Hepatocyte (in vitro differentiated cells): ENCODE measurements at regions not wholly inside any gene's neighbourhood (a gene's known extent, or its start where the extent isn't known, plus 50 kb on each side); places are given as distances from the start of the nearest gene placed in this dataset.

Source experiments
- DNase-seq: peaks from one replicate; pipeline ENCODE4 v3.0.0-alpha.2; 2016; ENCODE audit warnings: low spot score
- H2AFZ ChIP-seq: fragments of 200-600 bp; sonication (generic); 2 replicates; pipeline ENCODE4 v1.6.0; 2016; ENCODE audit warnings: antibody characterized with exemption, mild to moderate bottlenecking
- H3K27ac ChIP-seq: fragments of 200-600 bp; sonication (generic); 2 replicates; pipeline ENCODE4 v1.5.1; 2016; ENCODE audit warnings: mild to moderate bottlenecking
- H3K27me3 ChIP-seq: fragments of 200-600 bp; sonication (generic); 2 replicates; pipeline ENCODE4 v1.6.1; 2016
- H3K36me3 ChIP-seq: fragments of 200-600 bp; sonication (generic); replicated peaks from 2 replicates; pipeline ENCODE4 v1.5.1; 2016; ENCODE audit warnings: low read depth; ENCODE audit not compliant: insufficient read depth
- H3K4me1 ChIP-seq: fragments of 200-600 bp; sonication (generic); 2 replicates; pipeline ENCODE4 v1.5.1; 2016; ENCODE audit warnings: mild to moderate bottlenecking, moderate library complexity; ENCODE audit not compliant: insufficient read depth
- H3K4me2 ChIP-seq: fragments of 200-600 bp; sonication (generic); 2 replicates; pipeline ENCODE4 v1.6.0; 2016
- H3K4me3 ChIP-seq: fragments of 200-600 bp; sonication (generic); 2 replicates; pipeline ENCODE4 v1.5.1; 2016; ENCODE audit warnings: mild to moderate bottlenecking
- H3K79me2 ChIP-seq: fragments of 200-600 bp; sonication (generic); 2 replicates; pipeline ENCODE4 v1.6.0; 2017; ENCODE audit warnings: mild to moderate bottlenecking
- H3K9me2 ChIP-seq: fragments of 200-600 bp; sonication (generic); replicated peaks from 2 replicates; pipeline ENCODE4 v1.6.0; 2017; ENCODE audit warnings: mild to moderate bottlenecking; ENCODE audit not compliant: insufficient read depth
- H3K9me3 ChIP-seq: fragments of 200-600 bp; sonication (generic); 2 replicates; pipeline ENCODE4 v1.5.1; 2016; ENCODE audit warnings: low read depth, mild to moderate bottlenecking
- H4K20me1 ChIP-seq: fragments of 200-600 bp; sonication (generic); 2 replicates; pipeline ENCODE4 v1.6.0; 2016; ENCODE audit warnings: mild to moderate bottlenecking; ENCODE audit not compliant: insufficient read depth, poor library complexity, severe bottlenecking
- CTCF ChIP-seq: fragments of 200-600 bp; sonication (generic); IDR thresholded peaks from 2 replicates; pipeline ENCODE4 v1.5.1; 2016; ENCODE audit warnings: antibody characterized with exemption, mild to moderate bottlenecking; ENCODE audit not compliant: poor library complexity
- EZH2 ChIP-seq: fragments of 200-600 bp; sonication (generic); IDR thresholded peaks from 2 replicates; pipeline ENCODE4 v1.6.1; 2016; ENCODE audit warnings: antibody characterized with exemption, mild to moderate bottlenecking, borderline replicate concordance
- EZH2phosphoT487 ChIP-seq: fragments of 200-600 bp; sonication (generic); IDR thresholded peaks from one replicate; pipeline ENCODE4 v1.6.1; 2018; ENCODE audit warnings: antibody characterized with exemption, mild to moderate bottlenecking, low read depth, moderate library complexity; ENCODE audit not compliant: unreplicated experiment, severe bottlenecking
- WGBS: methylation state at CpG from one replicate; pipeline ENCODE4 v1.1.6; 2016; ENCODE audit warnings: low lambda C conversion rate; ENCODE audit errors: missing lambda C conversion rate; 5-methylcytosine and 5-hydroxymethylcytosine counted together

- H3K9me2 ChIP-seq: no peaks in the 10 kb centered on the region
- H3K4me2 ChIP-seq: no peak overlapping the region
- H3K9me3 ChIP-seq: no peaks in the 10 kb centered on the region
- TF ChIP-seq EZH2 (no peak), EZH2phosphoT487 (no peak), CTCF (no peak)
- H3K4me1 ChIP-seq: no peaks in the 10 kb centered on the region
- no peak overlapping the region for H3K27ac ChIP-seq
- no peak for DNase-seq
- H2AFZ ChIP-seq: no peak overlapping the region
- no peaks in the 10 kb centered on the region for H4K20me1 ChIP-seq
- no peaks in the 10 kb centered on the region for H3K27me3 ChIP-seq
- WGBS: 95% methylated on average over 1 of the region's 1 CpG
- no peaks in the 10 kb centered on the region for H3K36me3 ChIP-seq
- H3K79me2 ChIP-seq: no peaks in the 10 kb centered on the region
- no peak overlapping the region for H3K4me3 ChIP-seq
Observed at GRCh38 chr15:95620934-95621579, 709.4 kb upstream of the NR2F2 start.

DNA sequence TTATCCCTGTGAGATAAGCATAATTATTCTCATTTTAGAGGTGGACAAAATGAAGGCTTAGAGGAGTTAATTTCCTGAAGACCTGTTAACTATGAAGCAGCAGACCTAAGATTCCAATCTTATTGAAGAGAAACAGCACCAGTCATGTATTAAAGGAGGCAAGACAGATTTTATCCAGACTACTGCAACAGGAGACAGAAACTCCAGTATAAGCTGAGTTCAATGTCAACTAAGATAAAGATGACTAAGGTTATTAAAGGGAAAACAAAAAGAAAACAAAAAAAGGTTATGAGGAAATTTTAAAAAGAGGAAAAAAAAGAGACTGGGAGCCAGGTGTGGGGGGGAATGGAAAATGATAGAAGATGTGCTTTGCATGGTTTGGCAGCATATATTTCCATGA lies 707.7 kb upstream of the NR2F2 start:
- H3K36me3 ChIP-seq: no peaks in the 10 kb centered on the region
- no peak overlapping the region for H3K4me3 ChIP-seq
- H3K4me2 ChIP-seq: no peak overlapping the region
- no peak overlapping the region for H3K27ac ChIP-seq
- no peaks in the 10 kb centered on the region for H3K79me2 ChIP-seq
- no peaks in the 10 kb centered on the region for H3K4me1 ChIP-seq
- H4K20me1 ChIP-seq: no peaks in the 10 kb centered on the region
- no peaks in the 10 kb centered on the region for H3K9me3 ChIP-seq
- no peak overlapping the region for H2AFZ ChIP-seq
- DNase-seq: no peak
- TF ChIP-seq CTCF: no peak
- no peaks in the 10 kb centered on the region for H3K9me2 ChIP-seq
- H3K27me3 ChIP-seq: no peaks in the 10 kb centered on the region

- 59% methylated on average over 1 of the region's 1 CpG for WGBS
Observed at GRCh38 chr15:95624100-95624499, 706.4 kb upstream of the NR2F2 start.

More at GRCh38 chr15:95624100-95624499, 706.4 kb upstream of the NR2F2 start:
- Histone ChIP-seq H3K27me3 (no peaks in the 10 kb centered on the region), H3K27ac (no peak overlapping the region), H3K4me3 (no peak overlapping the region), H3K4me1 (no peaks in the 10 kb centered on the region), H3K9me2 (no peaks in the 10 kb centered on the region), H3K9me3 (no peaks in the 10 kb centered on the region), H4K20me1 (no peaks in the 10 kb centered on the region), H3K36me3 (no peaks in the 10 kb centered on the region), H2AFZ (no peak overlapping the region), H3K4me2 (no peak overlapping the region), H3K79me2 (no peaks in the 10 kb centered on the region)
- TF ChIP-seq CTCF: no peak
- TF ChIP-seq EZH2: no peak
- no peak for TF ChIP-seq EZH2phosphoT487
- DNase-seq: no peak
